Stimulated activated naive B cell treated with anti-CD40 and anti-IgM and Interleukin-4, amounts not matched to agents 10 μg/mL and 1 μg/mL and 100 μg/mL, for 72 hours (primary cell): ENCODE measurements at regions not wholly inside any gene's neighbourhood (a gene's known extent, or its start where the extent isn't known, plus 50 kb on each side); places are given as distances from the start of the nearest gene placed in this dataset.
"Not testable (repeated sequence)": the region's sequence is repeated elsewhere in the genome, so short reads cannot be mapped to it uniquely, and the experiment has no call there.

ENCODE experiments used
- ATAC-seq, 2 donors: fragments of 150-1000 bp; cut with Tn5 transposase; replicated peaks; 2 replicates each; pipeline ENCODE4 v1.10.0; 2021; ENCODE audit warnings: moderate library complexity in 1 of 2
- DNase-seq: peaks from one replicate; pipeline ENCODE4 v3.0.0; 2021
- H3K27ac Mint-ChIP-seq: one replicate; pipeline ENCODE4 v1.8.0; 2022; ENCODE audit warnings: mild to moderate bottlenecking, mixed read lengths
- H3K27me3 Mint-ChIP-seq, 2 donors: one replicate each; pipeline ENCODE4 v1.8.0; 2022; ENCODE audit warnings: mixed read lengths in 2 of 2
- H3K36me3 Mint-ChIP-seq, 2 donors: one replicate each; pipeline ENCODE4 v1.8.0; 2022; ENCODE audit warnings: mixed read lengths in 2 of 2, mild to moderate bottlenecking in 1 of 2
- H3K4me1 Mint-ChIP-seq, 2 donors: one replicate each; pipeline ENCODE4 v1.8.0; 2022; ENCODE audit warnings: mixed read lengths in 2 of 2, mild to moderate bottlenecking in 1 of 2
- H3K4me3 Mint-ChIP-seq, 2 donors: one replicate each; pipeline ENCODE4 v1.8.0; 2022; ENCODE audit warnings: mild to moderate bottlenecking in 2 of 2, mixed read lengths in 2 of 2, moderate library complexity in 1 of 2
- H3K9me3 Mint-ChIP-seq, 2 donors: one replicate each; pipeline ENCODE4 v1.8.0; 2022; ENCODE audit warnings: mixed read lengths in 2 of 2, mild to moderate bottlenecking in 1 of 2

GRCh38 chr5:103901885-103902284, 339.3 kb upstream of the NUDT12 start:
- no peak overlapping the region for H3K4me3 Mint-ChIP-seq
- DNase-seq (no peak), ATAC-seq (no peak)
- no peaks in the 10 kb centered on the region for H3K36me3 Mint-ChIP-seq
- H3K4me1 Mint-ChIP-seq, result no peaks in the 10 kb centered on the region
- H3K27ac Mint-ChIP-seq, result no peak overlapping the region
- H3K9me3 Mint-ChIP-seq, result peaks cover 9 to 14% of the 10 kb centered on the region in 2 donors
- no peaks in the 10 kb centered on the region for H3K27me3 Mint-ChIP-seq

- no peaks in the 10 kb centered on the region for H3K36me3 Mint-ChIP-seq
- H3K4me3 Mint-ChIP-seq, result no peak overlapping the region
- no peaks in the 10 kb centered on the region for H3K4me1 Mint-ChIP-seq
- peaks cover 4 to 9% of the 10 kb centered on the region in 2 donors for H3K9me3 Mint-ChIP-seq
- DNase-seq, result no peak
- no peak for ATAC-seq
- H3K27ac Mint-ChIP-seq, result no peak overlapping the region
- H3K27me3 Mint-ChIP-seq, result no peaks in the 10 kb centered on the region
These were observed 334.0 kb upstream of the NUDT12 start for GRCh38 chr5:103896593-103896992.

GRCh38 chr5:103895738-103896137, 333.1 kb upstream of the NUDT12 start:
- ATAC-seq (no peak), DNase-seq (no peak)
- H3K27me3 Mint-ChIP-seq, result no peaks in the 10 kb centered on the region
- no peak overlapping the region for H3K27ac Mint-ChIP-seq
- no peak overlapping the region for H3K4me3 Mint-ChIP-seq
- H3K36me3 Mint-ChIP-seq, result no peaks in the 10 kb centered on the region
- no peaks in the 10 kb centered on the region for H3K4me1 Mint-ChIP-seq
- H3K9me3 Mint-ChIP-seq, result peaks cover 4 to 7% of the 10 kb centered on the region in 2 donors

GRCh38 chr5:103894882-103895281, 332.3 kb upstream of the NUDT12 start:
- DNase-seq (no peak), ATAC-seq (no peak)
- Mint-ChIP-seq H3K9me3 (peaks cover 4 to 5% of the 10 kb centered on the region in 2 donors), H3K4me1 (no peaks in the 10 kb centered on the region), H3K4me3 (no peak overlapping the region), H3K27me3 (no peaks in the 10 kb centered on the region), H3K36me3 (no peaks in the 10 kb centered on the region), H3K27ac (no peak overlapping the region)

DNA sequence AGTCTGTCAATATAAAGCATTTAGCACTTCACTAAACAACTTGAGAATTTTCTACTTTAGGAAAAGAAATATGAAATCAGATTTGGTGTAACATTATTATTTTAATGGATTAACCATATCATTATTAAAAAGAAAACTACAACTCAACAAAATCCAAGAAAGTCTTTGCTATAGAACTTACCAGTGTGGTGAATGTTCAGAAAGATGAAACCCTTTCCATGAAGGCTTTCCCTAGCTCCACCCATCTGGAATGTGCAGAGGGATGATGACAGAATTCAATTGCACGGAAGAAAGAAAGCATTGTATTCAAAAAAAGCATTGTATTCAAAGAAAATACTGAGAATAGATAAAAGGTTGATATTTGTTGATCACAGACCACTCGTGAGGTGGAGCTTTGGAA, 328.6 kb upstream of the NUDT12 start:
- Mint-ChIP-seq H3K27me3 (no peaks in the 10 kb centered on the region), H3K9me3 (peaks cover 0 to 3% of the 10 kb centered on the region in 2 donors), H3K4me3 (no peak overlapping the region), H3K4me1 (no peaks in the 10 kb centered on the region), H3K36me3 (no peaks in the 10 kb centered on the region), H3K27ac (no peak overlapping the region)
- no peak for DNase-seq
- ATAC-seq, result no peak

GRCh38 chr5:103890313-103890712, 327.7 kb upstream of the NUDT12 start:
- DNase-seq, result no peak
- Mint-ChIP-seq H3K9me3 (peaks cover 0 to 3% of the 10 kb centered on the region in 2 donors), H3K4me1 (no peaks in the 10 kb centered on the region), H3K27ac (no peak overlapping the region), H3K4me3 (no peak overlapping the region), H3K36me3 (no peaks in the 10 kb centered on the region), H3K27me3 (no peaks in the 10 kb centered on the region)
- no peak for ATAC-seq

- ATAC-seq (no peak), DNase-seq (no peak)
- no peaks in the 10 kb centered on the region for H3K27me3 Mint-ChIP-seq
- H3K36me3 Mint-ChIP-seq, result no peaks in the 10 kb centered on the region
- H3K9me3 Mint-ChIP-seq, result peaks cover 0 to 3% of the 10 kb centered on the region in 2 donors
- H3K4me1 Mint-ChIP-seq, result no peaks in the 10 kb centered on the region
- no peak overlapping the region for H3K27ac Mint-ChIP-seq
- H3K4me3 Mint-ChIP-seq, result no peak overlapping the region
These were observed 327.1 kb upstream of the NUDT12 start for GRCh38 chr5:103889500-103890209.

- H3K36me3 Mint-ChIP-seq, result no peaks in the 10 kb centered on the region
These were observed 324.2 kb upstream of the NUDT12 start for GRCh38 chr5:103886826-103887225.

GRCh38 chr5:103883143-103883542, 320.6 kb upstream of the NUDT12 start:
- H3K27ac Mint-ChIP-seq, result no peak overlapping the region
- peaks cover 2 to 3% of the 10 kb centered on the region in 2 donors for H3K9me3 Mint-ChIP-seq
- H3K4me3 Mint-ChIP-seq, result no peak overlapping the region
- no peaks in the 10 kb centered on the region for H3K4me1 Mint-ChIP-seq
- H3K27me3 Mint-ChIP-seq, result no peaks in the 10 kb centered on the region
- no peak for DNase-seq
- no peaks in the 10 kb centered on the region for H3K36me3 Mint-ChIP-seq
- ATAC-seq, result no peak

More at GRCh38 chr5:103886826-103887225, 324.2 kb upstream of the NUDT12 start:
- Mint-ChIP-seq H3K4me3 (no peak overlapping the region), H3K9me3 (peaks cover 0 to 3% of the 10 kb centered on the region in 2 donors), H3K4me1 (no peaks in the 10 kb centered on the region), H3K27ac (no peak overlapping the region), H3K27me3 (no peaks in the 10 kb centered on the region)
- ATAC-seq, result no peak
- DNase-seq, result no peak

DNA sequence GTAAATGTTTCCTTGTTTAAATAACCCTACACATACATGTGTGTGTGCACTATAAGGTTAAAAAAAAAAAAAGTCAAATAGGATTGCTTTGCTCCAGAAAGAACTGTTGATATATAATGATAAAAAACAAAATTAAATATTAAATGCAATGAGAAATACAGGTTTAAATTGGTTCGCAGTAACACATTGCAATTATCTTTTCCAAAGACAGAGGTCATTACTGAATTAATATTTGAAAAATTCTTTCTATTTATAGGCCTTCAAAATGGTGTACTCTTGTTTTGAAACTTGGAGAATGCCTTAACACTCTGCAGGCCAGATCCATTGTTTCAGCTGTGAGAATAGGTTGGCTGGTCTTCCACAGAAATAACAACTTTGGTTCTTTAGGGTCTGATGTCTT, 319.0 kb upstream of the NUDT12 start:
- no peak overlapping the region for H3K27ac Mint-ChIP-seq
- no peak for DNase-seq
- no peak overlapping the region for H3K4me3 Mint-ChIP-seq
- ATAC-seq, result no peak
- H3K36me3 Mint-ChIP-seq, result no peaks in the 10 kb centered on the region
- peaks cover 1 to 4% of the 10 kb centered on the region in 2 donors for H3K9me3 Mint-ChIP-seq
- no peaks in the 10 kb centered on the region for H3K4me1 Mint-ChIP-seq
- no peaks in the 10 kb centered on the region for H3K27me3 Mint-ChIP-seq

GRCh38 chr5:103867857-103868598, 305.4 kb upstream of the NUDT12 start:
- Mint-ChIP-seq H3K4me3 (no peak overlapping the region), H3K27me3 (no peaks in the 10 kb centered on the region), H3K27ac (no peak overlapping the region), H3K9me3 (peaks cover 0 to 3% of the 10 kb centered on the region in 2 donors), H3K36me3 (no peaks in the 10 kb centered on the region), H3K4me1 (no peaks in the 10 kb centered on the region)
- ATAC-seq (no peak), DNase-seq (no peak)

GRCh38 chr5:103866169-103866568, 303.6 kb upstream of the NUDT12 start:
- Mint-ChIP-seq H3K9me3 (peaks cover 3% of the 10 kb centered on the region in 2 donors), H3K4me1 (no peaks in the 10 kb centered on the region), H3K27ac (no peak overlapping the region), H3K27me3 (no peaks in the 10 kb centered on the region), H3K4me3 (no peak overlapping the region), H3K36me3 (no peaks in the 10 kb centered on the region)
- ATAC-seq (no peak), DNase-seq (no peak)

- H3K36me3 Mint-ChIP-seq, result no peaks in the 10 kb centered on the region
- no peak for ATAC-seq
These were observed 299.8 kb upstream of the NUDT12 start for GRCh38 chr5:103862398-103862797.

DNA sequence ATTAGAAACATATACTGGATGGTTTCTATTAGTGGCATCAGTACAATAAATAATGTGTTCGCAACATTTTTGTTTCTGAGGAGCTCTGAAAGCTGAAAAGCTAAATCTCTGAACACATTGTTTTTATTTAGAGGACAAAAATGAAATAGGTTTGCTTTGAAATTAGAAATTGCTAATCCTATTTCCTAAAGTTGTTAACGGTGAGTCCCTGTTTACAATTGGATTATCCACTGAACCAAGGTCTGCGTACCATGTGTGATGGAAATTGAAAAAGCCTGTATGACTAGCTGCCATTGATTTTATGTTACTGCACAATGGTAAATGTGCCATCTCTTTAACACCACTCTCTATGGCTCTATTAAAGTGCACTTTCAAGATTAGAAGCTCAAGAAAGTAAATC, 297.7 kb upstream of the NUDT12 start:
- H3K27ac Mint-ChIP-seq, result no peak overlapping the region
- H3K4me3 Mint-ChIP-seq, result no peak overlapping the region
- no peaks in the 10 kb centered on the region for H3K27me3 Mint-ChIP-seq
- no peaks in the 10 kb centered on the region for H3K4me1 Mint-ChIP-seq
- DNase-seq (no peak), ATAC-seq (no peak)
- H3K9me3 Mint-ChIP-seq, result peaks cover under 1 to 7% of the 10 kb centered on the region in 2 donors
- no peaks in the 10 kb centered on the region for H3K36me3 Mint-ChIP-seq

More at GRCh38 chr5:103862398-103862797, 299.8 kb upstream of the NUDT12 start:
- Mint-ChIP-seq H3K27ac (no peak overlapping the region), H3K27me3 (no peaks in the 10 kb centered on the region), H3K9me3 (peaks cover 3% of the 10 kb centered on the region in 2 donors), H3K4me3 (no peak overlapping the region), H3K4me1 (no peaks in the 10 kb centered on the region)
- no peak for DNase-seq

DNA sequence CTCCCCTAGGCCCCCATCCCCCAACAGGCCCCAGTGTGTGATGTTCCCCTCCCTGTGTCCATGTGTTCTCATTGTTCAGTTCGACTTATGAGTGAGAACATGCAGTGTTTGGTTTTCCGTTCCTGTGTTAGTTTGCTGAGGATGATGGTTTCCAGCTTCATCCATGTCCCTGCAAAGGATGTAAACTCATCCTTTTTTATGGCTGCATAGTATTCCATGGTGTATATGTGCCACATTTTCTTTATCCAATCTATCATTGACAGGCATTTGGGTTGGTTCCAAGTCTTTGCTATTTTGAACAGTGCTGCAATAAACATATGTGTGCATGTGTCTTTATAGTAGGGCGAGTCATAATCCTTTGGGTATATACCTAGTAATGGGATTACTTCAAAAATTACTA, 295.8 kb upstream of the NUDT12 start:
- not testable (repeated sequence) for H3K36me3 Mint-ChIP-seq, H3K9me3 Mint-ChIP-seq, ATAC-seq, DNase-seq, H3K4me1 Mint-ChIP-seq, H3K27me3 Mint-ChIP-seq, H3K4me3 Mint-ChIP-seq, H3K27ac Mint-ChIP-seq
